ENCODE measurements at regions not wholly inside any gene's neighbourhood (a gene's known extent, or its start where the extent isn't known, plus 50 kb on each side); places are given as distances from the start of the nearest gene placed in this dataset.

DNA sequence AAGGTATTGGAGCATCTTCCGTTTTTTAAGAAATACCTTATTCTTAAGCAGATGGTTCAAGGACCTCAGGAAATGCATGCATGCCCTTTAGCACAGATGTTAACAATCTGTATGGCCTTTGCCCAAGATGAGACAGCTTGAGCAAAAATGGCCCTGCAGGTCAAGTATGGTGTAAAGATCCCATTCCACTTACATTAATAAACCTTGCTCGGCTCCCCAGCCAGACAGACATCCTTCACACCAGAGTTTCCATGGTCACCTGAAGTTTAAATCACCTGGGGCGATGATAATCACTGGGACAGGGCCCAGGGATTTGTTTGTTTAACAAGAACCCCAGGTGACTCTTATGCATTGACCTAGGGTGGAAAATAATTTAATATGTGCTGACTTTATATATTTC is 287.0 kb upstream of the NOCT start:
- DNase-seq, result no peak
- in situ Hi-C loops (cut with MboI; ENCODE audit: low pct_ligation_motif_present in 1 of 4, low pct_unique_long_range_greater_than_20kb in 1 of 4, low sequenced_read_pairs in 3 of 4) (no loop called here), intact Hi-C loops (cut with DNase I; ENCODE audit: low total_unique reads) (no loop called here)
- H3K4me3 ChIP-seq, result no peak overlapping the region
- TF ChIP-seq POLR2A (IDR thresholded peaks at IDR 0.05) (no peak), POLR2AphosphoS5 (IDR thresholded peaks at IDR 0.05) (no peak), EP300 (IDR thresholded peaks at IDR 0.05; ENCODE audit: low read depth) (no peak)
- TF ChIP-seq, protein P1, sequence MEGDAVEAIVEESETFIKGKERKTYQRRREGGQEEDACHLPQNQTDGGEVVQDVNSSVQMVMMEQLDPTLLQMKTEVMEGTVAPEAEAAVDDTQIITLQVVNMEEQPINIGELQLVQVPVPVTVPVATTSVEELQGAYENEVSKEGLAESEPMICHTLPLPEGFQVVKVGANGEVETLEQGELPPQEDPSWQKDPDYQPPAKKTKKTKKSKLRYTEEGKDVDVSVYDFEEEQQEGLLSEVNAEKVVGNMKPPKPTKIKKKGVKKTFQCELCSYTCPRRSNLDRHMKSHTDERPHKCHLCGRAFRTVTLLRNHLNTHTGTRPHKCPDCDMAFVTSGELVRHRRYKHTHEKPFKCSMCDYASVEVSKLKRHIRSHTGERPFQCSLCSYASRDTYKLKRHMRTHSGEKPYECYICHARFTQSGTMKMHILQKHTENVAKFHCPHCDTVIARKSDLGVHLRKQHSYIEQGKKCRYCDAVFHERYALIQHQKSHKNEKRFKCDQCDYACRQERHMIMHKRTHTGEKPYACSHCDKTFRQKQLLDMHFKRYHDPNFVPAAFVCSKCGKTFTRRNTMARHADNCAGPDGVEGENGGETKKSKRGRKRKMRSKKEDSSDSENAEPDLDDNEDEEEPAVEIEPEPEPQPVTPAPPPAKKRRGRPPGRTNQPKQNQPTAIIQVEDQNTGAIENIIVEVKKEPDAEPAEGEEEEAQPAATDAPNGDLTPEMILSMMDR (IDR thresholded peaks at IDR 0.05), result no peak
- 62 to 73% methylated on average over 2 to 3 of the region's 3 CpGs for WGBS, 2 donors (ENCODE audit: low coverage in 1 of 2)
- no peaks in the 10 kb centered on the region for H3K27me3 ChIP-seq
- no peaks in the 10 kb centered on the region for H3K9me3 ChIP-seq
- no peaks in the 10 kb centered on the region for H3K4me1 ChIP-seq
- no peak overlapping the region for H3K27ac ChIP-seq
- H3K36me3 ChIP-seq, result no peaks in the 10 kb centered on the region

DNA sequence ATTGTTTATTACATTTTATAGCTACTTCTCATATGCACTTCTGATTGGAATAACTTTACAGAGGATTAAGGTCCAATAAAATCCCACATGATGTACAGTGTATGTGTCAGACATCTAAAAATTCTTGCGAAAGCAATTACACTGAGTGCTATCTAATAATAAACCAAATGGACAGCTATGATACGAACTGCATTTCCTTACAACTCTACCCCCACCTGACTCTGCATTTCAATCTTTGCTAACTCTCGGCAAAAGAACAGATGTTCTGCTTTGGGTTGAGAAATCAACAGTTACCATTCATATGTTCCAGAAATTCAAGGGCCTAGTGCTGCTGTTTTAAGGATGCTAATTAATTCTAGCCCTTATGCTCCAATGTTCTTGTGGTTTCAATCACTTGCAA is 287.9 kb upstream of the NOCT start:
- H3K36me3 ChIP-seq, result no peaks in the 10 kb centered on the region
- in situ Hi-C loops (cut with MboI; ENCODE audit: low pct_ligation_motif_present in 1 of 4, low pct_unique_long_range_greater_than_20kb in 1 of 4, low sequenced_read_pairs in 3 of 4), result no loop called here
- no peak overlapping the region for H3K4me3 ChIP-seq
- TF ChIP-seq, protein P1 (IDR thresholded peaks at IDR 0.05), result no peak
- no peak for TF ChIP-seq POLR2A (IDR thresholded peaks at IDR 0.05)
- no peak for TF ChIP-seq POLR2AphosphoS5 (IDR thresholded peaks at IDR 0.05)
- TF ChIP-seq EP300 (IDR thresholded peaks at IDR 0.05; ENCODE audit: low read depth), result no peak
- WGBS, 2 donors (ENCODE audit: low coverage in 1 of 2), result 69 to 72% methylated on average over 2 to 3 of the region's 3 CpGs
- no peaks in the 10 kb centered on the region for H3K4me1 ChIP-seq
- intact Hi-C loops (cut with DNase I; ENCODE audit: low total_unique reads), result no loop called here
- H3K27ac ChIP-seq, result no peak overlapping the region
- H3K27me3 ChIP-seq, result no peaks in the 10 kb centered on the region
- no peak for DNase-seq
- H3K9me3 ChIP-seq, result no peaks in the 10 kb centered on the region

DNA sequence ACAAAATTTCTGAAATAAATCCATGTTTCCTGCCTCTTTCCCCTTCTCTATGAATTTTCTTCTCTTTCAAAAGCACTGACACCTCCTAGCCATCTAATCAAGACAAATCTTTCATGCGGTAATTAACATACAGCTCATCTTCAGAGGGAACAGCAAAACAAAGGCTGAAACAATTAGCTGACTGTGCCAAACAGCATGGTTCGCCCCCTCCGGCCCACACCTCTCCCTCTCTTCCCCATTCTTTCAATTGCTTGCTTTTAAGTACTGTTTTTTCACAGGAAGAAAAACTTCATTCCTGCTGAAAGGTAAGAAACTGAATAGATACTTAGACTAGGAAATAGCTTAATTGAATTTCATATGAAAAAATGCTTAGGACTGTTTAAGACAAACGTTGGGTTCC is 291.1 kb upstream of the NOCT start:
- intact Hi-C loops (cut with DNase I; ENCODE audit: low total_unique reads) (no loop called here), in situ Hi-C loops (cut with MboI; ENCODE audit: low pct_ligation_motif_present in 1 of 4, low pct_unique_long_range_greater_than_20kb in 1 of 4, low sequenced_read_pairs in 3 of 4) (no loop called here)
- Histone ChIP-seq H3K4me3 (no peak overlapping the region), H3K27me3 (no peaks in the 10 kb centered on the region), H3K9me3 (no peaks in the 10 kb centered on the region), H3K4me1 (no peaks in the 10 kb centered on the region), H3K27ac (no peak overlapping the region), H3K36me3 (no peaks in the 10 kb centered on the region)
- DNase-seq, result no peak
- 73 to 79% methylated on average over 4 of the region's 4 CpGs for WGBS, 2 donors (ENCODE audit: low coverage in 1 of 2)
- TF ChIP-seq EP300 (IDR thresholded peaks at IDR 0.05; ENCODE audit: low read depth), result no peak
- no peak for TF ChIP-seq POLR2A (IDR thresholded peaks at IDR 0.05)
- TF ChIP-seq, protein P1 (IDR thresholded peaks at IDR 0.05), result no peak
- no peak for TF ChIP-seq POLR2AphosphoS5 (IDR thresholded peaks at IDR 0.05)

DNA sequence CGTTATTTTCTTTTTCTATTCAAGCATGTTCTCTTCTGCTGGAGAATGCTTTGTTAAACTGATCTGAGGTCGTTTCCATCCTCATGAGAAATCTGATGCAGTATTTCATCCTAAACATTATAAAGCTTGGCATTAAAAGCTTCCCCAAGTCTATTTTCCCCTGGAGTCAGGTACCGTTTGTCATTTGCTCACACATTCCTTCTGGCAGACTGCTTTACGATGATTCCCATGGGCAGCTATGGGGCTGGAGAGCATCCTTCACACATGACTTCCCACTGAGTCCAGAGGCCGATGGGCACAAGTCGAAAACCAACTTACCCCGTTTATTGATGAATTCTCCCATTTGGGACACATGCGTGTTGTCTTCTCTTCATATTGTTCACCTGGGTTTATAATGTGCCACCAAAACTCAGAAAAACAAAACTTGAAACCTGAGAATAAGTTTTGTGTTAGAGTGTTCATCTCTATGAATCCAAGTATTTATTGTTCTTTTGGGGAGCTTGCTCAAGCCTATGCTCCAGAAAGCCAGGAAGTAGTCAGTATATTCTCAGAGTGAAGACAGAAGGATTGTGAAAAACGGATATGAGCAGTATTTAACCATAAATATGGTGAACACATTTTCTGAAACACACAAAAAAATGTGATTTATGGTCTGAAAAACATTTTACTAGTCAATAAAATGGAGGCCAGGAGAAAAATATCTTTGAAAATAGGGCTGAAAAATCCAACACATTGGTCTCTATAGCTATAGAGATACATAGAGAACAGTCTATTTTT is 298.8 kb upstream of the NOCT start:
- DNase-seq, result no peak
- H3K4me1 ChIP-seq, result no peaks in the 10 kb centered on the region
- in situ Hi-C loops (cut with MboI; ENCODE audit: low pct_ligation_motif_present in 1 of 4, low pct_unique_long_range_greater_than_20kb in 1 of 4, low sequenced_read_pairs in 3 of 4), result no loop called here
- no peak overlapping the region for H3K4me3 ChIP-seq
- no peaks in the 10 kb centered on the region for H3K36me3 ChIP-seq
- no peaks in the 10 kb centered on the region for H3K9me3 ChIP-seq
- WGBS, 2 donors (ENCODE audit: low coverage in 1 of 2), result 58 to 75% methylated on average over 3 to 9 of the region's 9 CpGs
- no peak overlapping the region for H3K27ac ChIP-seq
- intact Hi-C loops (cut with DNase I; ENCODE audit: low total_unique reads), result loop anchor here (1.0 to 5.0 kb wide), 2 partner anchors 9 to 1804 kb away; no protein-coding TSS in a partner anchor
- TF ChIP-seq POLR2A (IDR thresholded peaks at IDR 0.05) (no peak), EP300 (IDR thresholded peaks at IDR 0.05; ENCODE audit: low read depth) (no peak), POLR2AphosphoS5 (IDR thresholded peaks at IDR 0.05) (no peak)
- TF ChIP-seq, protein P1 (IDR thresholded peaks at IDR 0.05), result no peak
- H3K27me3 ChIP-seq, result no peaks in the 10 kb centered on the region
